ENCODE measurements at regions not wholly inside any gene's neighbourhood (a gene's known extent, or its start where the extent isn't known, plus 50 kb on each side); places are given as distances from the start of the nearest gene placed in this dataset.

DNA sequence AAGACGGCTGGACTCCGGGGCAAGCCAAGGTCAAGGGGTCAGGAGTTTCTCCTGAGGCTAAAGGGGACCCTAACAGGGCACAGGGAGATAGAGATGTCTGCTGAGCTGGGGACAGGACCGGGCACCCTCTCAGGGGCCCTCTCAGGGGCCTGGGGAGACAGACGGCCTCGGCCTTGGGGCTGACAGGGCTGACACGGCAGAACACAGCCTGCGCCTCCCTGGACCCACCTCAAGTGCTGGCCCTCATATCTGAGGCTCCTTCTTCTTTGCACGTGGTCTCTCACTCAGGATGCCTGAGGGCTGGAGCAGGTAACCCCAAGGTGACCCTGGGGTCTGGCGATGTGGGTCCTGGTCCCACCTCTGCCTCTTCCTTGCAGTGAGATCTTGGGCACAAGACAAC is 186.9 kb upstream of the TNRC6C start:
- H3K27ac ChIP-seq (ENCODE audit: extremely low read depth, low read depth, low read length), result no peak overlapping the region
- no peak overlapping the region for H2AFZ ChIP-seq (ENCODE audit: low read depth, low read length)
- no peak overlapping the region for H3K4me3 ChIP-seq
- H3K36me3 ChIP-seq (ENCODE audit: control insufficient read depth, insufficient read depth, low read length), result no peaks in the 10 kb centered on the region
- ChIA-PET CTCF (ENCODE audit: low intra/inter-chr PET ratio) (interaction anchor here (3.4 kb wide), 1 partner anchor 243 kb away, joined by 19 read pairs; no protein-coding TSS in a partner anchor), POLR2A (interaction anchor here (1.2 kb wide), 1 partner anchor 9 kb away, joined by 6 read pairs; no protein-coding TSS in a partner anchor)
- in situ Hi-C loops (cut with MboI) (loop anchor here (5.0 kb wide), 1 partner anchor 246 kb away; no protein-coding TSS in a partner anchor), intact Hi-C loops (cut with micrococcal nuclease) (no loop called here)
- FAIRE-seq (no peak), ATAC-seq (no peak), DNase-seq (ENCODE audit: extremely low read depth in 1 of 4, low spot score in 3 of 4) (no peak)
- BruUV-seq (replicated peaks), result no TSS peak
- no peaks in the 10 kb centered on the region for H3K79me2 ChIP-seq (ENCODE audit: control insufficient read depth, insufficient read depth, low read length)
- H3K4me1 ChIP-seq (replicated peaks in 1 of 2; ENCODE audit: control insufficient read depth in 2 of 2, insufficient read depth in 2 of 2, low read length in 2 of 2), result peaks cover 12 to 25% of the 10 kb centered on the region in 2 experiments; a peak in 4 of 5 replicates
- H3K9me3 ChIP-seq (replicated peaks; ENCODE audit: control insufficient read depth, insufficient read depth, low read depth, low read length), result no peaks in the 10 kb centered on the region
- H3K9me1 ChIP-seq (ENCODE audit: control insufficient read depth, insufficient read depth, low read length), result no peaks in the 10 kb centered on the region
- H3K9ac ChIP-seq (ENCODE audit: insufficient read depth in 1 of 2, low read depth in 2 of 2, low read length in 2 of 2), result peak overlapping the region in 1 of 2 experiments; percentile 6; a peak in 1 of 4 replicates
- peaks cover 11 to 53% of the 10 kb centered on the region in 2 experiments for H3K27me3 ChIP-seq (ENCODE audit: control insufficient read depth in 2 of 2, insufficient read depth in 2 of 2, low read length in 2 of 2)
- TF ChIP-seq TCFL5 (CRISPR knock-in tag; conservative IDR thresholded peaks at IDR 0.05) (no peak), ZBTB17 (CRISPR knock-in tag; IDR thresholded peaks at IDR 0.05) (no peak), MEIS2 (IDR thresholded peaks at IDR 0.05; ENCODE audit: partially characterized antibody) (no peak), ZNF274 (IDR thresholded peaks at IDR 0.05; ENCODE audit: borderline replicate concordance, low read depth, low read length) (no peak), TSC22D4 (tag; IDR thresholded peaks at IDR 0.05) (no peak)
- TF ChIP-seq, protein P1, sequence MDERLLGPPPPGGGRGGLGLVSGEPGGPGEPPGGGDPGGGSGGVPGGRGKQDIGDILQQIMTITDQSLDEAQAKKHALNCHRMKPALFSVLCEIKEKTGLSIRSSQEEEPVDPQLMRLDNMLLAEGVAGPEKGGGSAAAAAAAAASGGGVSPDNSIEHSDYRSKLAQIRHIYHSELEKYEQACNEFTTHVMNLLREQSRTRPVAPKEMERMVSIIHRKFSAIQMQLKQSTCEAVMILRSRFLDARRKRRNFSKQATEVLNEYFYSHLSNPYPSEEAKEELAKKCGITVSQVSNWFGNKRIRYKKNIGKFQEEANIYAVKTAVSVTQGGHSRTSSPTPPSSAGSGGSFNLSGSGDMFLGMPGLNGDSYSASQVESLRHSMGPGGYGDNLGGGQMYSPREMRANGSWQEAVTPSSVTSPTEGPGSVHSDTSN (CRISPR knock-in tag; IDR thresholded peaks at IDR 0.05; ENCODE audit: low read depth), result no peak
- TF ChIP-seq, protein P1 (tag; conservative IDR thresholded peaks at IDR 0.05; ENCODE audit: low read depth), result no peak
- WGBS (ENCODE audit: insufficient coverage, low coverage, missing lambda C conversion rate), result 41% methylated on average over 9 of the region's 9 CpGs
- no peaks in the 10 kb centered on the region for H4K20me1 ChIP-seq (replicated peaks; ENCODE audit: control insufficient read depth, insufficient read depth, low read length)
- H3K4me2 ChIP-seq (ENCODE audit: insufficient read depth, low read length), result no peak overlapping the region
